HEK293 (cell line): ENCODE measurements at regions not wholly inside any gene's neighbourhood (a gene's known extent, or its start where the extent isn't known, plus 50 kb on each side); places are given as distances from the start of the nearest gene placed in this dataset.

ENCODE experiments used
- CTCF ChIA-PET: fragments of 350-600 bp; formaldehyde crosslinking; extraction: SDS; loops from one replicate; lab custom pipeline; 2021; ENCODE audit warnings: antibody characterized with exemption; lab: Yijun Ruan, JAX
- POLR2A ChIA-PET: fragments of 300-600 bp; formaldehyde crosslinking; extraction: SDS; loops from one replicate; lab custom pipeline; 2020; ENCODE audit warnings: antibody characterized with exemption, inconsistent platforms; lab: Yijun Ruan, JAX
- H3K27ac ChIP-seq: fragments of 200-500 bp; sonication (Bioruptor generic); 2 replicates; pipeline ENCODE4 v1.5.1; 2014; ENCODE audit warnings: low read depth, low read length, control low read depth, inconsistent platforms; ENCODE audit errors: extremely low read depth
- H3K36me3 ChIP-seq, 2 experiments: fragments of 200-500 bp in 1 of 2; sonication (Bioruptor generic) in 1 of 2; 1 replicate in 1 of 2; 2 replicates in 1 of 2; pipeline ENCODE4 v1.5.1; 2014 to 2017; ENCODE audit warnings: inconsistent platforms in 2 of 2, low read length in 2 of 2; ENCODE audit not compliant: control insufficient read depth in 2 of 2, insufficient read depth in 1 of 2
- H3K4me1 ChIP-seq: fragments of 200-500 bp; sonication (Bioruptor generic); 2 replicates; pipeline ENCODE4 v1.5.1; 2014; ENCODE audit warnings: mild to moderate bottlenecking, low read length, inconsistent platforms; ENCODE audit not compliant: control insufficient read depth, insufficient read depth
- H3K4me3 ChIP-seq: 2 replicates; pipeline ENCODE4 v1.5.1; 2011; ENCODE audit warnings: low read depth, mild to moderate bottlenecking, control low read depth, low read length, moderate library complexity
- H3K9me3 ChIP-seq: fragments of 200-500 bp; sonication (Bioruptor generic); 2 replicates; pipeline ENCODE4 v1.5.1; 2014; ENCODE audit warnings: low read depth, low read length, inconsistent platforms; ENCODE audit not compliant: control insufficient read depth, insufficient read depth
- ATF2 ChIP-seq: fragments of 450-650 bp; formaldehyde crosslinking; IDR thresholded peaks from 2 replicates; pipeline ENCODE4 v1.5.1; 2016; ENCODE audit warnings: missing biosample characterization, missing genetic modification characterization, low read depth
- GFI1B ChIP-seq: fragments of 450-650 bp; formaldehyde crosslinking; IDR thresholded peaks from 2 replicates; pipeline ENCODE4 v1.5.1; 2016; ENCODE audit warnings: missing biosample characterization, missing genetic modification characterization
- GLIS1 ChIP-seq: fragments of 450-650 bp; formaldehyde crosslinking; IDR thresholded peaks from 2 replicates; pipeline ENCODE4 v1.5.1; 2016; ENCODE audit warnings: missing biosample characterization, missing genetic modification characterization
- MEIS1 ChIP-seq: sonication (generic); formaldehyde crosslinking; IDR thresholded peaks from 2 replicates; pipeline ENCODE4 v1.8.1; 2022; ENCODE audit warnings: missing genetic modification reagents, mild to moderate bottlenecking, borderline replicate concordance
- TCF7L2 ChIP-seq: IDR thresholded peaks from 2 replicates; pipeline ENCODE4 v1.6.1; 2011; ENCODE audit warnings: low read depth, mild to moderate bottlenecking, inconsistent platforms, low read length, moderate library complexity, borderline replicate concordance
- TRIM28 ChIP-seq: IDR thresholded peaks from 2 replicates; pipeline ENCODE4 v1.6.1; 2011; ENCODE audit warnings: low read length, control low read depth, borderline replicate concordance
- YY1 ChIP-seq: fragments of 450-650 bp; formaldehyde crosslinking; IDR thresholded peaks from 2 replicates; pipeline ENCODE4 v1.5.1; 2018; ENCODE audit warnings: missing biosample characterization, missing genetic modification characterization
- ZBTB49 ChIP-seq: fragments of 450-650 bp; formaldehyde crosslinking; IDR thresholded peaks from 2 replicates; pipeline ENCODE4 v1.5.1; 2016; ENCODE audit warnings: missing biosample characterization, missing genetic modification characterization, low read depth
- ZEB2 ChIP-seq: fragments of 450-650 bp; formaldehyde crosslinking; IDR thresholded peaks from 2 replicates; pipeline ENCODE4 v1.5.1; 2016; ENCODE audit warnings: missing biosample characterization, missing genetic modification characterization
- ZFP69B ChIP-seq: fragments of 450-650 bp; formaldehyde crosslinking; IDR thresholded peaks from 2 replicates; pipeline ENCODE4 v1.5.1; 2016; ENCODE audit warnings: missing biosample characterization, missing genetic modification characterization
- ZNF121 ChIP-seq: fragments of 450-650 bp; formaldehyde crosslinking; IDR thresholded peaks from 2 replicates; pipeline ENCODE4 v1.5.1; 2016; ENCODE audit warnings: missing biosample characterization, missing genetic modification characterization
- ZNF239 ChIP-seq: fragments of 450-650 bp; formaldehyde crosslinking; IDR thresholded peaks from 2 replicates; pipeline ENCODE4 v1.5.1; 2016; ENCODE audit warnings: missing biosample characterization, missing genetic modification characterization
- ZNF280D ChIP-seq: fragments of 450-650 bp; formaldehyde crosslinking; IDR thresholded peaks from 2 replicates; pipeline ENCODE4 v1.5.1; 2016; ENCODE audit warnings: missing biosample characterization, missing genetic modification characterization
- ZNF335 ChIP-seq: fragments of 450-650 bp; formaldehyde crosslinking; conservative IDR thresholded peaks from 2 replicates; pipeline ENCODE4 v1.5.1; 2016; ENCODE audit warnings: missing biosample characterization, missing genetic modification characterization
- ZNF37A ChIP-seq: fragments of 450-650 bp; IDR thresholded peaks from 2 replicates; pipeline ENCODE4 v1.5.1; 2018; ENCODE audit warnings: missing biosample characterization, missing genetic modification characterization
- ZNF404 ChIP-seq: fragments of 450-650 bp; formaldehyde crosslinking; IDR thresholded peaks from 2 replicates; pipeline ENCODE4 v1.5.1; 2017; ENCODE audit warnings: missing biosample characterization, missing genetic modification characterization
- ZNF518A ChIP-seq: fragments of 450-650 bp; formaldehyde crosslinking; conservative IDR thresholded peaks from 2 replicates; pipeline ENCODE4 v1.5.1; 2016; ENCODE audit warnings: low read depth, missing biosample characterization, missing genetic modification characterization
- ZNF596 ChIP-seq: fragments of 450-650 bp; IDR thresholded peaks from 2 replicates; pipeline ENCODE4 v1.5.0; 2018; ENCODE audit warnings: missing biosample characterization, mild to moderate bottlenecking, missing genetic modification characterization, moderate library complexity
- ZNF707 ChIP-seq: fragments of 450-650 bp; formaldehyde crosslinking; IDR thresholded peaks from 2 replicates; pipeline ENCODE4 v1.5.1; 2016; ENCODE audit warnings: missing biosample characterization, missing genetic modification characterization
- ZNF791 ChIP-seq: fragments of 450-650 bp; formaldehyde crosslinking; IDR thresholded peaks from 2 replicates; pipeline ENCODE4 v1.5.1; 2016; ENCODE audit warnings: missing biosample characterization, missing genetic modification characterization

GRCh38 chr14:65348137-65348536 lies 64.4 kb upstream of the FUT8 start:
- Histone ChIP-seq H3K4me3 (no peak overlapping the region), H3K36me3 (no peaks in the 10 kb centered on the region), H3K9me3 (no peaks in the 10 kb centered on the region), H3K4me1 (no peaks in the 10 kb centered on the region), H3K27ac (no peak overlapping the region)
- ChIA-PET CTCF (no interaction called here), POLR2A (no interaction called here)
- TF ChIP-seq MEIS1 (CRISPR knock-in tag) (no peak), TCF7L2 (no peak), ZBTB49 (tag by site-specific recombination) (no peak), GFI1B (tag by site-specific recombination) (no peak), ZNF404 (no peak), ZFP69B (tag by site-specific recombination) (no peak), TRIM28 (no peak), ZNF596 (tag by site-specific recombination) (no peak), ZEB2 (tag by site-specific recombination) (no peak), ATF2 (no peak), ZNF518A (tag by site-specific recombination) (no peak), ZNF121 (no peak), ZNF37A (tag by site-specific recombination) (no peak), ZNF335 (tag by site-specific recombination) (no peak), ZNF707 (tag by site-specific recombination) (no peak), ZNF239 (tag by site-specific recombination) (no peak), YY1 (tag by site-specific recombination) (no peak), GLIS1 (tag by site-specific recombination) (no peak), ZNF791 (no peak), ZNF280D (tag by site-specific recombination) (no peak)
